Adrenal gland (tissue), 5 donors: ENCODE measurements at regions not wholly inside any gene's neighbourhood (a gene's known extent, or its start where the extent isn't known, plus 50 kb on each side); places are given as distances from the start of the nearest gene placed in this dataset.

Source experiments
- POLR2A ChIP-seq, 2 donors: fragments of 450-650 bp; IDR thresholded peaks; one replicate each; pipeline ENCODE4 v1.6.1; 2017; ENCODE audit warnings: antibody characterized with exemption in 2 of 2, mild to moderate bottlenecking in 2 of 2, moderate library complexity in 1 of 2
- TF ChIP-seq, protein P1 (sequence below), 6 experiments: fragments of 450-650 bp in 4 of 6; fragments of 200-600 bp in 2 of 6; sonication (generic) in 1 of 6; IDR thresholded peaks; 1 replicate in 5 of 6; 2 replicates in 1 of 6; pipeline versions ENCODE4 v1.5.1 to v1.8.0; 2016 to 2021; ENCODE audit warnings: antibody characterized with exemption in 6 of 6, mild to moderate bottlenecking in 2 of 6, moderate library complexity in 1 of 6
- donor health status: DM: no; HTN: no; CAD: no.

DNA sequence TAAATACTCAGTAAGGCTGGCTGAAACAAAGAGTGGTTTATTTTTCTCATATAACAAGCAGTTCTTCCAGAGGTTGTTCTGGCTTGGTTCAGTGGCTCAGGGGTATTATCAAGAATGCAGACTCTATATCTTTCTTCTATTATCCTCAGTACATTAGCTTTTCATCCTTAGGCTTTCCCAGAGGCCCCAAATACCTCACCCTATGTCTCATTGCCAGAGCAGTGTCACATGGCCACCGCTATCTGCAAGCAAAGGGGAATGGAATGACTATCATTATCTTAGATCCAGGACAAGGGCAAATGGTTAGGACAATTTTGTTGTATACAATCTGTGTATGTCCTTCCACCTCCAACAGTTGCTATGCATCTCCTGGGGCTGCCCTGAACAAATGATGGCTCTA lies 69.0 kb upstream of the SNX2 start:
- TF ChIP-seq, protein P1, sequence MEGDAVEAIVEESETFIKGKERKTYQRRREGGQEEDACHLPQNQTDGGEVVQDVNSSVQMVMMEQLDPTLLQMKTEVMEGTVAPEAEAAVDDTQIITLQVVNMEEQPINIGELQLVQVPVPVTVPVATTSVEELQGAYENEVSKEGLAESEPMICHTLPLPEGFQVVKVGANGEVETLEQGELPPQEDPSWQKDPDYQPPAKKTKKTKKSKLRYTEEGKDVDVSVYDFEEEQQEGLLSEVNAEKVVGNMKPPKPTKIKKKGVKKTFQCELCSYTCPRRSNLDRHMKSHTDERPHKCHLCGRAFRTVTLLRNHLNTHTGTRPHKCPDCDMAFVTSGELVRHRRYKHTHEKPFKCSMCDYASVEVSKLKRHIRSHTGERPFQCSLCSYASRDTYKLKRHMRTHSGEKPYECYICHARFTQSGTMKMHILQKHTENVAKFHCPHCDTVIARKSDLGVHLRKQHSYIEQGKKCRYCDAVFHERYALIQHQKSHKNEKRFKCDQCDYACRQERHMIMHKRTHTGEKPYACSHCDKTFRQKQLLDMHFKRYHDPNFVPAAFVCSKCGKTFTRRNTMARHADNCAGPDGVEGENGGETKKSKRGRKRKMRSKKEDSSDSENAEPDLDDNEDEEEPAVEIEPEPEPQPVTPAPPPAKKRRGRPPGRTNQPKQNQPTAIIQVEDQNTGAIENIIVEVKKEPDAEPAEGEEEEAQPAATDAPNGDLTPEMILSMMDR (IDR thresholded peaks at IDR 0.05): no peak
- no peak for TF ChIP-seq POLR2A (IDR thresholded peaks at IDR 0.05)
